Mesothelial cell of epicardium (in vitro differentiated cells): ENCODE measurements at regions not wholly inside any gene's neighbourhood (a gene's known extent, or its start where the extent isn't known, plus 50 kb on each side); places are given as distances from the start of the nearest gene placed in this dataset.
"Not testable (repeated sequence)": the region's sequence is repeated elsewhere in the genome, so short reads cannot be mapped to it uniquely, and the experiment has no call there.

Experiments used
- DNase-seq, 2 experiments: peaks; one replicate each; pipeline ENCODE4 v3.0.0; 2021; ENCODE audit warnings: low spot score in 2 of 2; ENCODE audit not compliant: unreplicated experiment in 2 of 2
- H3K27ac Mint-ChIP-seq: 2 replicates; pipeline ENCODE4 v1.8.0; 2021; ENCODE audit warnings: mixed read lengths
- H3K27me3 Mint-ChIP-seq: 2 replicates; pipeline ENCODE4 v1.8.0; 2021; ENCODE audit warnings: low read depth, mixed read lengths
- H3K36me3 Mint-ChIP-seq: 2 replicates; pipeline ENCODE4 v1.8.0; 2021; ENCODE audit warnings: mixed read lengths
- H3K4me1 Mint-ChIP-seq: 2 replicates; pipeline ENCODE4 v1.8.0; 2021; ENCODE audit warnings: mixed read lengths
- H3K4me3 Mint-ChIP-seq: 2 replicates; pipeline ENCODE4 v1.8.0; 2021; ENCODE audit warnings: mild to moderate bottlenecking, moderate library complexity, mixed read lengths
- H3K9me3 Mint-ChIP-seq: 2 replicates; pipeline ENCODE4 v1.8.0; 2021; ENCODE audit warnings: mixed read lengths
- TF ChIP-seq, protein P1 (sequence below): fragments of 200-600 bp; sonication (generic); IDR thresholded peaks from one replicate; pipeline ENCODE4 v1.5.0; 2021; ENCODE audit warnings: antibody characterized with exemption; ENCODE audit not compliant: unreplicated experiment

DNA sequence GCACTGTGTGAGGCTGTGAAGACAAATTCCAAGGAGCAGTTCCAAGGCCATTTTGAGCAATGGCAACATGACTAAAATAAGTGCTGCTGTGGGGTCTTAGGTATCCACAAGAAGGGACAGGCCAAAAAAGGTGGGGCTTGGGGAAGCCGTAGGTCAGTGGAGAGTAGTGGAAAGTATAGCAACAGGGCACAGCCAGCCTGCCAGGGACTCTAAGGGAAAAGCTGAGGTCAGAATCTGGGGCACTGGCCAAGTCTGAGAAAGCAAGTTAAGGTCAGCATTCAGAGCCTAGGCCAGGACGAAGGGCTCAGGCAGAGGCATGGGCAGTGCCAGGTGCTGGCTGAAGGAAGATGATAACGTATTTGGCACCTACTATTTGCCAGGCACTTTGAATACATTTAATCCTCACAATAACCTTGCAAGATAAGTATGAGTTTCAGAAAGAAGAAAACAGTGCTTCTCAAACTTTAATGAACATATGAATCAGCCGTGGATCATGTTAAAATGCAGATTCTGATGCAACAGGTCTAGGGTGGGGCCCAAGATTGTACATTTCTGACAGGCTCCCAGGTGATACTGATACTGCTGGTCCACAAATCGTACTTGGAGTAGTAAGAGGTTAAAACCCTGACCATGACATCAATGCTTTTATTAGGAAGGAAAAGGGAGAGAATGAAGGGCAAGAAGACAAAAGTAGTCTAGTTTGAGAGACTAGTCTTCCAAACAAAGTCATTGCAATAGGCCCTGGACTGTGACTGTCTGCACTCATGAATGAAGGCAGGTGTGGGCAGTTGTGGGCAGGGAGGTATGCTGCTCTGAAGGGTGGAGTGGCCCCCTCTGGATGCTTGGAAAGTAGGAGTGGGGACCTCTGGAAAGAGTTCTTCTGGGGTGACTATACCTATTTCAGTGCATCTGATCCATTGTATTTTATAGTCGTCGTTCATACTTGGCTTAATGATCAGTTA, 106.3 kb upstream of the ANKRD28 start:
- TF ChIP-seq, protein P1, sequence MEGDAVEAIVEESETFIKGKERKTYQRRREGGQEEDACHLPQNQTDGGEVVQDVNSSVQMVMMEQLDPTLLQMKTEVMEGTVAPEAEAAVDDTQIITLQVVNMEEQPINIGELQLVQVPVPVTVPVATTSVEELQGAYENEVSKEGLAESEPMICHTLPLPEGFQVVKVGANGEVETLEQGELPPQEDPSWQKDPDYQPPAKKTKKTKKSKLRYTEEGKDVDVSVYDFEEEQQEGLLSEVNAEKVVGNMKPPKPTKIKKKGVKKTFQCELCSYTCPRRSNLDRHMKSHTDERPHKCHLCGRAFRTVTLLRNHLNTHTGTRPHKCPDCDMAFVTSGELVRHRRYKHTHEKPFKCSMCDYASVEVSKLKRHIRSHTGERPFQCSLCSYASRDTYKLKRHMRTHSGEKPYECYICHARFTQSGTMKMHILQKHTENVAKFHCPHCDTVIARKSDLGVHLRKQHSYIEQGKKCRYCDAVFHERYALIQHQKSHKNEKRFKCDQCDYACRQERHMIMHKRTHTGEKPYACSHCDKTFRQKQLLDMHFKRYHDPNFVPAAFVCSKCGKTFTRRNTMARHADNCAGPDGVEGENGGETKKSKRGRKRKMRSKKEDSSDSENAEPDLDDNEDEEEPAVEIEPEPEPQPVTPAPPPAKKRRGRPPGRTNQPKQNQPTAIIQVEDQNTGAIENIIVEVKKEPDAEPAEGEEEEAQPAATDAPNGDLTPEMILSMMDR = no peak
- Mint-ChIP-seq H3K27ac (no peak overlapping the region), H3K4me1 (no peaks in the 10 kb centered on the region), H3K4me3 (no peak overlapping the region), H3K36me3 (no peaks in the 10 kb centered on the region), H3K9me3 (no peaks in the 10 kb centered on the region), H3K27me3 (no peaks in the 10 kb centered on the region)
- DNase-seq = no peak

DNA sequence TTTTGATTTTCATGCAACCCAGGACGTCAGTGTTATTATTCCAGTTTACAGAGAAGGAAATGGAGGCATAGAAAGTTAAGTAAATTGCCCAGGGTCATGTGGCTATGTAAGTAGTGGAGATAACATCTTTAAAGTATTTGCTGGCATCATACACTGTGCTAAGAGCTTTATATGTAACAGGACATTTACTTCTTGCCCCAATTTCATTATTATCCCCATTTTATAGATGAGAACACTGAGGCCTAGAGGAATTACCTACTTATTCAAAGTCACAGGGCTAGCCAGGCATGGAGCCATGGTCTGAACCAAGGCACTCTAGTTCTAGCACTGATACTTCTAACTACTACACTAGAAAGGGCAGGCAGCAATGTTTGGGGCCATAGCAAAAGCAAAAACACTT, 107.3 kb upstream of the ANKRD28 start:
- DNase-seq = no peak
- Mint-ChIP-seq H3K4me1 (no peaks in the 10 kb centered on the region), H3K27ac (no peak overlapping the region), H3K9me3 (peaks cover 4% of the 10 kb centered on the region), H3K27me3 (peaks cover 2% of the 10 kb centered on the region), H3K36me3 (no peaks in the 10 kb centered on the region), H3K4me3 (no peak overlapping the region)
- TF ChIP-seq, protein P1 = no peak

DNA sequence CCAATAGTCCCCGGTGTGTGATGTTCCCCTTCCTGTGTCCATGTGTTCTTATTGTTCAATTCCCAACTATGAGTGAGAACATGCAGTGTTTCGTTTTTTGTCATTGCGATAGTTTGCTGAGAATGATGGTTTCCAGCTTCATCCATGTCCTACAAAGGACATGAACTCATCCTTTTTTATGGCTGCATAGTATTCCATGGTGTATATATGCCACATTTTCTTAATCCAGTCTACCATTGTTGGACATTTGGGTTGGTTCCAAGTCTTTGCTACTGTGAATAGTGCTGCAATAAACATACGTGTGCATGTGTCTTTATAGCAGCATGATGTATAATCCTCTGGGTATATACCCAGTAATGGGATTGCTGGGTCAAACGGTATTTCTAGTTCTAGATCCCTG, 109.6 kb upstream of the ANKRD28 start:
- not testable (repeated sequence) for DNase-seq, H3K4me3 Mint-ChIP-seq, H3K36me3 Mint-ChIP-seq, H3K4me1 Mint-ChIP-seq, H3K27me3 Mint-ChIP-seq, H3K27ac Mint-ChIP-seq
- H3K9me3 Mint-ChIP-seq = peaks cover 23% of the 10 kb centered on the region

DNA sequence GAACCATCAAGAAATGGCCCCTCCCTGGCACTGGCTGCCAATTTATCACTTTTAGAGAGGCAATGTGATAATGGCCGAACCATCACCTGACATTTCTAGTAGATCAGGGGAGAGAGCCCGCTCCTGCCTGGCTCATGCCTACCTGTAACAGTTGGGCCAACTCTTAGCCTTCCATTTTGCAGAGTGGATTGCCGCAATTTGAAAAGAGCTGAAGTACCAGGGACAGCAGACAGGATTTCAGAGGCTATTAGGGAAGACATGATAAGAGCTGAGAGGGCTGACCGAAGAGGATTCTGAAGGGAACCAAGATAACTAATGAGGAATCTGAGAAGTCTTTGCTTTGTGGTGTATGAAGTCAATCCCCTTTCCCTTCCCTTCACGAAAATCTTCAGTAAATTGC, 121.2 kb upstream of the ANKRD28 start:
- DNase-seq = no peak
- H3K4me1 Mint-ChIP-seq = no peaks in the 10 kb centered on the region
- H3K4me3 Mint-ChIP-seq = no peak overlapping the region
- TF ChIP-seq, protein P1 = no peak
- peaks cover 3% of the 10 kb centered on the region for H3K9me3 Mint-ChIP-seq
- peaks cover 2% of the 10 kb centered on the region for H3K27me3 Mint-ChIP-seq
- peaks cover under 1% of the 10 kb centered on the region for H3K36me3 Mint-ChIP-seq
- no peak overlapping the region for H3K27ac Mint-ChIP-seq

DNA sequence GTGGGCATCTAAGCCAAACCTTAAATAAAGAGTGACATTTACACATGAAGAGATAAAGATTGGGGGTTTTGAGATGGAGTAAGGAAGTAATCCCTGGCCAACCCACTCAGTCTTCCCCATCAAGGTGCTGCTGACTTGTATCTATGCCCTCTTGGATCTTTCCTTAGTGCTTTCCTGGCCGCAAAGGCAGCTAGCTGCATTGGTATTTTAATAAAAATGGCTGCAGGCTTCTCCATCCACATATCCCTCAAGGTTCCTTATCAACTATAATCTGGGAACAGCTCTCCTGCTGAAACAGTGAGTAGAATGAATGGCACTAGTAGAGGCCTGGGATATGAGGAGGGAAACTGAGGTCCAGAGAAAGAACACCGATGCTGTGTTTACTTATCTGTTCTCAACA, 122.2 kb upstream of the ANKRD28 start:
- no peak overlapping the region for H3K27ac Mint-ChIP-seq
- DNase-seq = no peak
- H3K36me3 Mint-ChIP-seq = no peaks in the 10 kb centered on the region
- H3K27me3 Mint-ChIP-seq = peaks cover 2% of the 10 kb centered on the region
- H3K4me1 Mint-ChIP-seq = no peaks in the 10 kb centered on the region
- no peak overlapping the region for H3K4me3 Mint-ChIP-seq
- H3K9me3 Mint-ChIP-seq = no peaks in the 10 kb centered on the region
- TF ChIP-seq, protein P1 = no peak

DNA sequence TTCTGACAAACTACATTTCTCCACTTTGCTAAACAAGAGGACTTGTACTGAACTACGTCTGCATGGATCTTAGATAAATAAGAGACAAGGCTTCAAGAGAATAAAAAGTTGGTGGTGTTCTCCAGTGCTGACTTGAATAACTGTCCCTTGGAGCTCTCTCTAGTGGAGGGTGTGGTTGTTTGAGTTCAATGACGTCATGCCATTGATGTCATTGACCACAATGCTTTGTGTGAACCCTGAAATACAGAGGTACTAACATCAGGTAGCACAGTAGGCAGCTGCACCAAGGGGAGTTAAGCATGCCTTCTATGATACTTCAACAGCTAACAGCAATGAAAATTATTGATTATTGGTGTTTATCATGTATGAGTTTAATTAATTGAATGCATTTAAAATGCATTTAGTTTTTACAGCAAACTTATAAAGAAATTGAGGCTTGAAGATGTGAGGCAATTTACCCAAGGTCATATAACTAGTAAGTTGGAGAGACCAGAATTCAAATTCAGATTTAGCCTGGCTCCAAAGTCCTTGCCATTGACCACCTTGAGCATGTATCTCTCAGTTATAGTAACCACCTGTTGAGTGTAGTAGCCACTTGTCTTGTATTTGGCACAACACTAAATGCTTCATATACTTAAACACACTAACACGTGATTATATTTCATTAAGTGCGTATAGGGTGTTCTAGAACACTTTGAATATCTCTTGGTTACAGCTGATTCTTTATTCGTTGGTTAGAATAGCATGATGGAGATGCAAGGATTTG, 126.0 kb upstream of the ANKRD28 start:
- peaks cover 4% of the 10 kb centered on the region for H3K27me3 Mint-ChIP-seq
- H3K9me3 Mint-ChIP-seq = no peaks in the 10 kb centered on the region
- H3K36me3 Mint-ChIP-seq = no peaks in the 10 kb centered on the region
- no peaks in the 10 kb centered on the region for H3K4me1 Mint-ChIP-seq
- no peak overlapping the region for H3K27ac Mint-ChIP-seq
- H3K4me3 Mint-ChIP-seq = no peak overlapping the region
- no peak for DNase-seq
- TF ChIP-seq, protein P1 = no peak
